Neural cell (in vitro differentiated cells): ENCODE measurements at regions not wholly inside any gene's neighbourhood (a gene's known extent, or its start where the extent isn't known, plus 50 kb on each side); places are given as distances from the start of the nearest gene placed in this dataset.

Source experiments
- CTCF ChIP-seq: fragments of 450-650 bp; IDR thresholded peaks from 2 replicates; pipeline ENCODE4 v1.5.1; 2014; ENCODE audit warnings: antibody characterized with exemption, mild to moderate bottlenecking, moderate library complexity; ENCODE audit not compliant: poor library complexity, severe bottlenecking
- EZH2 ChIP-seq: fragments of 200-600, 300-800 bp; shearing (Covaris generic), sonication (generic); IDR thresholded peaks from 2 replicates; pipeline ENCODE4 v1.6.1; 2014; ENCODE audit warnings: antibody characterized with exemption, low read length, borderline replicate concordance, mild to moderate bottlenecking; ENCODE audit not compliant: insufficient read depth, poor library complexity, severe bottlenecking
- MXI1 ChIP-seq: fragments of 450-650 bp; conservative IDR thresholded peaks from 2 replicates; pipeline ENCODE4 v1.6.1; 2014; ENCODE audit warnings: antibody characterized with exemption, mild to moderate bottlenecking; ENCODE audit not compliant: poor library complexity, severe bottlenecking
- POLR2AphosphoS5 ChIP-seq: IDR thresholded peaks from 2 replicates; pipeline ENCODE4 v1.6.1; 2012
- RAD21 ChIP-seq: fragments of 450-650 bp; conservative IDR thresholded peaks from 2 replicates; pipeline ENCODE4 v1.6.1; 2014; ENCODE audit warnings: antibody characterized with exemption, mild to moderate bottlenecking, moderate library complexity
- SMC3 ChIP-seq: fragments of 450-650 bp; conservative IDR thresholded peaks from 2 replicates; pipeline ENCODE4 v1.6.1; 2014; ENCODE audit warnings: antibody characterized with exemption, mild to moderate bottlenecking, moderate library complexity; ENCODE audit not compliant: poor library complexity
- TAF1 ChIP-seq: IDR thresholded peaks from 2 replicates; pipeline ENCODE4 v1.6.1; 2012; ENCODE audit warnings: low read depth

GRCh38 chr5:174997688-174998087 is 273.3 kb downstream of the MSX2 start:
- TF ChIP-seq CTCF (no peak), EZH2 (no peak), POLR2AphosphoS5 (no peak), TAF1 (no peak), SMC3 (no peak), MXI1 (no peak), RAD21 (no peak)
